H9 (cell line): ENCODE measurements at regions not wholly inside any gene's neighbourhood (a gene's known extent, or its start where the extent isn't known, plus 50 kb on each side); places are given as distances from the start of the nearest gene placed in this dataset.

Experiments used
- DNase-seq: peaks from one replicate; pipeline ENCODE4 v3.0.0-alpha.2; 2017
- H2AFZ ChIP-seq: one replicate; pipeline ENCODE4 v1.6.1; 2013; ENCODE audit warnings: mild to moderate bottlenecking, low read length, control low read depth, moderate library complexity
- H2AK5ac ChIP-seq: 2 replicates; pipeline ENCODE4 v1.6.1; 2013; ENCODE audit warnings: low read length, control low read depth, mixed read lengths; ENCODE audit not compliant: insufficient read length
- H2BK120ac ChIP-seq: one replicate; pipeline ENCODE4 v1.6.1; 2013; ENCODE audit warnings: low read depth, mild to moderate bottlenecking, low read length, control low read depth, inconsistent platforms; ENCODE audit not compliant: poor library complexity, severe bottlenecking
- H2BK12ac ChIP-seq: 2 replicates; pipeline ENCODE4 v1.6.1; 2013; ENCODE audit warnings: low read length, control low read depth, mixed read lengths, low read depth; ENCODE audit not compliant: insufficient read length
- H2BK15ac ChIP-seq: 2 replicates; pipeline ENCODE4 v1.6.1; 2013; ENCODE audit warnings: low read depth, low read length, control low read depth
- H2BK20ac ChIP-seq: one replicate; pipeline ENCODE4 v1.6.1; 2013; ENCODE audit warnings: low read depth, mild to moderate bottlenecking, low read length, control low read depth, inconsistent platforms; ENCODE audit not compliant: poor library complexity, severe bottlenecking
- H2BK5ac ChIP-seq: 2 replicates; pipeline ENCODE4 v1.6.1; 2013; ENCODE audit warnings: low read length, control low read depth, mixed read lengths; ENCODE audit not compliant: insufficient read length
- H3K14ac ChIP-seq: 2 replicates; pipeline ENCODE4 v1.6.1; 2013; ENCODE audit warnings: low read length, control low read depth; ENCODE audit not compliant: insufficient read depth
- H3K18ac ChIP-seq: 2 replicates; pipeline ENCODE4 v1.6.1; 2013; ENCODE audit warnings: low read depth, mild to moderate bottlenecking, mixed read lengths, low read length, control low read depth; ENCODE audit not compliant: insufficient read length
- H3K23ac ChIP-seq: 2 replicates; pipeline ENCODE4 v1.6.1; 2013; ENCODE audit warnings: low read length, control low read depth, mixed read lengths, low read depth; ENCODE audit not compliant: insufficient read length
- H3K23me2 ChIP-seq: 2 replicates; pipeline ENCODE4 v1.6.1; 2013; ENCODE audit warnings: low read depth, mild to moderate bottlenecking, mixed read lengths, low read length, control low read depth; ENCODE audit not compliant: insufficient read length, poor library complexity, severe bottlenecking
- H3K27ac ChIP-seq: 2 replicates; pipeline ENCODE4 v1.5.1; 2013; ENCODE audit warnings: low read length, control low read depth, mixed read lengths, low read depth; ENCODE audit not compliant: insufficient read length
- H3K27me3 ChIP-seq: 2 replicates; pipeline ENCODE4 v1.6.1; 2013; ENCODE audit warnings: low read length, control low read depth, inconsistent platforms; ENCODE audit not compliant: insufficient read depth
- H3K4ac ChIP-seq: 2 replicates; pipeline ENCODE4 v1.6.1; 2013; ENCODE audit warnings: low read depth, mild to moderate bottlenecking, control low read depth, inconsistent platforms, low read length, moderate library complexity
- H3K4me1 ChIP-seq: 2 replicates; pipeline ENCODE4 v1.6.1; 2013; ENCODE audit warnings: low read length, control low read depth, inconsistent platforms; ENCODE audit not compliant: insufficient read depth
- H3K4me2 ChIP-seq: 2 replicates; pipeline ENCODE4 v1.6.1; 2013; ENCODE audit warnings: low read length, control low read depth, mixed read lengths; ENCODE audit not compliant: insufficient read length, insufficient read depth
- H3K56ac ChIP-seq: 2 replicates; pipeline ENCODE4 v1.6.1; 2013; ENCODE audit warnings: low read depth, mild to moderate bottlenecking, mixed read lengths, low read length, control low read depth; ENCODE audit not compliant: insufficient read length
- H3K79me1 ChIP-seq: 2 replicates; pipeline ENCODE4 v1.6.1; 2013; ENCODE audit warnings: low read depth, mild to moderate bottlenecking, moderate library complexity, low read length, control low read depth, inconsistent platforms; ENCODE audit not compliant: insufficient read depth, poor library complexity, severe bottlenecking
- H3K79me2 ChIP-seq: 2 replicates; pipeline ENCODE4 v1.6.1; 2013; ENCODE audit warnings: low read length, control low read depth, inconsistent platforms; ENCODE audit not compliant: insufficient read depth
- H3K9ac ChIP-seq: 2 replicates; pipeline ENCODE4 v1.6.1; 2013; ENCODE audit warnings: low read length, control low read depth, mixed read lengths; ENCODE audit not compliant: insufficient read length; ENCODE audit errors: extremely low read depth
- H3K9me3 ChIP-seq: one replicate; pipeline ENCODE4 v1.6.1; 2013; ENCODE audit warnings: low read depth, low read length, inconsistent platforms; ENCODE audit not compliant: control insufficient read depth
- H3T11ph ChIP-seq: one replicate; pipeline ENCODE4 v1.6.1; 2013; ENCODE audit warnings: mild to moderate bottlenecking, low read length, control low read depth, inconsistent platforms
- H4K20me1 ChIP-seq: one replicate; pipeline ENCODE4 v1.6.1; 2013; ENCODE audit not compliant: control insufficient read depth, insufficient read length, insufficient read depth
- H4K5ac ChIP-seq: 2 replicates; pipeline ENCODE4 v1.6.1; 2013; ENCODE audit warnings: low read depth, mild to moderate bottlenecking, mixed read lengths, low read length, control low read depth; ENCODE audit not compliant: insufficient read length
- H4K8ac ChIP-seq: replicated peaks from 2 replicates; pipeline ENCODE4 v1.6.1; 2013; ENCODE audit warnings: low read length, control low read depth, mixed read lengths, low read depth; ENCODE audit not compliant: insufficient read length
- H4K91ac ChIP-seq: 2 replicates; pipeline ENCODE4 v1.6.1; 2013; ENCODE audit warnings: low read depth, mild to moderate bottlenecking, moderate library complexity, mixed read lengths, low read length, control low read depth; ENCODE audit not compliant: insufficient read length
- H3K27ac Mint-ChIP-seq, 3 experiments: 2 replicates in 2 of 3; 3 replicates in 1 of 3; pipeline ENCODE4 v1.8.0; 2020 to 2021; ENCODE audit warnings: mixed read lengths in 3 of 3, mild to moderate bottlenecking in 1 of 3, moderate library complexity in 1 of 3
- H3K27me3 Mint-ChIP-seq: 2 replicates; pipeline ENCODE4 v1.8.0; 2021; ENCODE audit warnings: low read depth, mild to moderate bottlenecking, moderate library complexity, mixed read lengths
- H3K36me3 Mint-ChIP-seq, 3 experiments: 2 replicates in 2 of 3; 3 replicates in 1 of 3; pipeline ENCODE4 v1.8.0; 2020 to 2021; ENCODE audit warnings: low read depth in 3 of 3, mixed read lengths in 3 of 3; ENCODE audit not compliant: insufficient read depth in 1 of 3
- H3K4me1 Mint-ChIP-seq, 2 experiments: 2 replicates each; pipeline ENCODE4 v1.8.0; 2020; ENCODE audit warnings: mixed read lengths in 2 of 2
- H3K4me3 Mint-ChIP-seq, 2 experiments: 2 replicates in 1 of 2; 3 replicates in 1 of 2; pipeline ENCODE4 v1.8.0; 2020 to 2021; ENCODE audit warnings: mild to moderate bottlenecking in 2 of 2, mixed read lengths in 2 of 2, moderate library complexity in 1 of 2
- H3K9me3 Mint-ChIP-seq, 2 experiments: 2 replicates in 1 of 2; 3 replicates in 1 of 2; pipeline ENCODE4 v1.8.0; 2020; ENCODE audit warnings: mild to moderate bottlenecking in 2 of 2, mixed read lengths in 2 of 2, moderate library complexity in 1 of 2
- WGBS: extraction: QIAGEN DNeasy Blood & Tissue Kit; methylation state at CpG from one replicate; pipeline ENCODE4 v1.1.7; 2013; ENCODE audit warnings: missing lambda C conversion rate, low lambda C conversion rate, mixed read lengths; ENCODE audit not compliant: insufficient read length; ENCODE audit errors: extremely low coverage; 5-methylcytosine and 5-hydroxymethylcytosine counted together
- TF ChIP-seq, protein P1 (sequence below): fragments of 200-600 bp; sonication (generic); conservative IDR thresholded peaks from 3 replicates; pipeline ENCODE4 v1.8.0; 2021; ENCODE audit warnings: antibody characterized with exemption, mild to moderate bottlenecking

DNA sequence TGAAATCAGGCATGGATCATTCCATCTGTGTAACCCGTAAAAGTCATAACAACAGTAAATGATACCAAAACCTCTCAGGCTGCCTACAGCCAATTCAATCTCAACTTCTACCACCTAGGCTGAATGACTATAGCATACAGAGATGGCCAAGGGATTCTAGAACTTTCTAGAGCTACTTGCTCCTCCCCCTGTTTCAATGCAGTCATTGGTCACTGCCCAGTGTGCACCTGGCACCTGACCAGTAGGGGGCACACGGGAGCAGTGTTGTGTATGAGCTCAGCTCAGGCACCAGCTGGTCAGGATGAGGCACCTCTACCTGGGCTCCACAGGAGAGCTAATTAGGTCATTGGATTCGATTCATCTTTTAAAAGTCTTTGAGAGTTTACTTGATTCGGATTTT is 86.2 kb downstream of the PLEKHG1 start:
- Histone ChIP-seq H4K8ac (no peak overlapping the region), H3K9me3 (no peaks in the 10 kb centered on the region), H4K91ac (no peak overlapping the region), H2BK5ac (no peak overlapping the region), H3K9ac (no peak overlapping the region), H3K4me1 (no peaks in the 10 kb centered on the region), H4K20me1 (no peaks in the 10 kb centered on the region), H4K5ac (no peak overlapping the region), H2BK120ac (no peak overlapping the region), H3K23me2 (no peaks in the 10 kb centered on the region), H3K23ac (no peak overlapping the region), H2BK15ac (no peak overlapping the region), H2AFZ (no peak overlapping the region), H3K14ac (no peak overlapping the region), H3K4me2 (no peak overlapping the region), H3K27ac (no peak overlapping the region), H3K27me3 (no peaks in the 10 kb centered on the region), H3K18ac (no peak overlapping the region), H3K79me1 (no peaks in the 10 kb centered on the region), H2AK5ac (no peak overlapping the region), H3K4ac (no peak overlapping the region), H3K56ac (no peak overlapping the region), H2BK12ac (no peak overlapping the region), H3T11ph (no peak overlapping the region), H2BK20ac (no peak overlapping the region), H3K79me2 (no peaks in the 10 kb centered on the region)
- Mint-ChIP-seq H3K27me3 (peaks cover 2% of the 10 kb centered on the region), H3K4me3 (no peak overlapping the region), H3K36me3 (no peaks in the 10 kb centered on the region; a peak in 1 of 7 replicates), H3K9me3 (peaks cover 0 to 2% of the 10 kb centered on the region in 2 experiments; a peak in 1 of 5 replicates), H3K4me1 (peaks cover 3 to 9% of the 10 kb centered on the region in 2 experiments; a peak in 3 of 4 replicates), H3K27ac (no peak overlapping the region)
- WGBS, result no CpG with 5 or more reads among the region's 4 CpGs
- peak; percentile 73 for DNase-seq
- TF ChIP-seq, protein P1, sequence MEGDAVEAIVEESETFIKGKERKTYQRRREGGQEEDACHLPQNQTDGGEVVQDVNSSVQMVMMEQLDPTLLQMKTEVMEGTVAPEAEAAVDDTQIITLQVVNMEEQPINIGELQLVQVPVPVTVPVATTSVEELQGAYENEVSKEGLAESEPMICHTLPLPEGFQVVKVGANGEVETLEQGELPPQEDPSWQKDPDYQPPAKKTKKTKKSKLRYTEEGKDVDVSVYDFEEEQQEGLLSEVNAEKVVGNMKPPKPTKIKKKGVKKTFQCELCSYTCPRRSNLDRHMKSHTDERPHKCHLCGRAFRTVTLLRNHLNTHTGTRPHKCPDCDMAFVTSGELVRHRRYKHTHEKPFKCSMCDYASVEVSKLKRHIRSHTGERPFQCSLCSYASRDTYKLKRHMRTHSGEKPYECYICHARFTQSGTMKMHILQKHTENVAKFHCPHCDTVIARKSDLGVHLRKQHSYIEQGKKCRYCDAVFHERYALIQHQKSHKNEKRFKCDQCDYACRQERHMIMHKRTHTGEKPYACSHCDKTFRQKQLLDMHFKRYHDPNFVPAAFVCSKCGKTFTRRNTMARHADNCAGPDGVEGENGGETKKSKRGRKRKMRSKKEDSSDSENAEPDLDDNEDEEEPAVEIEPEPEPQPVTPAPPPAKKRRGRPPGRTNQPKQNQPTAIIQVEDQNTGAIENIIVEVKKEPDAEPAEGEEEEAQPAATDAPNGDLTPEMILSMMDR, result peak; percentile 95
